HG03135 (cell line): ENCODE measurements at regions not wholly inside any gene's neighbourhood (a gene's known extent, or its start where the extent isn't known, plus 50 kb on each side); places are given as distances from the start of the nearest gene placed in this dataset.

Experiments
- ATAC-seq: cut with Tn5 transposase; IDR thresholded peaks from one replicate; pipeline ENCODE4 v1.9.1; 2021; ENCODE audit warnings: mild to moderate bottlenecking, moderate library complexity; ENCODE audit not compliant: unreplicated experiment

DNA sequence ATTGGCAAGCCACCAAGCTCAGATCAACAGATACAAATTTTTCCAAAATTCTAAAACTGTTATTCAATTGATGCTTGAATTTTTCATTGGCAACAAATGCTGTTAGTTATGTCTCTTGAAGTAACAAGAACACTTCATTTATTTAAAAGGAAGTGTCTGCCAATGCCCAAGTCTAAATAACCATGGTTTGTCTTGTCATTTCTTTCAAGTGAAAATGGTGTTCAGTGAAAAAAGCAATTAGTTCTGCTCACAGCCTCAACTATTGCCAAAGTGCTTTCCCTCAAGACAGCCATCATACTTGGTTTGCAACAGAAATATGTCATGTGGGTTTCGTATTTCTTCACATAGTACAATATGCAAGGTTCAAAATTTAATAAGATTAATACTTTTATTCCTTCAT is 312.6 kb upstream of the LMCD1 start:
- no peak for ATAC-seq

DNA sequence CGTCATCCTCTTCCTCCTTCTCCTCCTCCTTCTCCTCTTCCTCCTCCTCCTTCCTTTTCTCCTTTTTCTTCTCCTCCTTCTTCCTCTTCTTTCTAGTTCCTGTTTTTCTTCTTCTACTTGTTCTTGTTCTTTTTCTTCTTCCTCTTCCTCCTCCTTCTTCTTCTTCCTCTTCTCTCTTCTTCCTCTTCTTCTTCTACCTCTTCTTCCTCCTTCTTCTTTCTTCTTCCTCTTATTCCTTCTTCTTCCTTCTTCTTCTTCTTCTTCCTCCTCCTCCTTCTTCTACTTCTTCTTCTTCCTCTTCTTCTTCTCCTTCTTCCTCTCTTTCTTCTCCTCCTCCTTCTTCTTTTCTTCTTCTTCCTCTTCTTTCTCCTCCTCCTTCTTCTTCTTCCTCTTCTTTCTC is 310.2 kb upstream of the LMCD1 start:
- ATAC-seq: no peak

DNA sequence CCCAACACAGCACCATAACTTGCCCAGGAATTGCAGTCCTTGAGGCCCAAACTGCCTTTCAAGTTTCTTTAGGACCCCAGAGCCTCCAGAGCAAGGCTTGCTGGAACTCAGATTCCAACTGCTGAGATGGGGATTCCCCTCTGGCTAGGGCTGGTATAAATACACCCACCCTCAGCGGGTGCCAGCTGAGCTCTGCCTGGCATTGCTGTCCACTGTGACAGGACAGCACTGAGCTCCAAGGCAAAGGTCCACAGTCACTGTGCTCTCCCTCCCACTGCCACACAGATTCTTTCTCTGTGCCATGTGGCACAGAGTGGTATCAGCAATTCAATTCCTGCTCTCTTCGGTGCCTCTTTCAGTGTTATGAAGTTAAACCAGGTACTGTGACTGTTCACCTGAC is 304.2 kb upstream of the LMCD1 start:
- ATAC-seq: no peak

DNA sequence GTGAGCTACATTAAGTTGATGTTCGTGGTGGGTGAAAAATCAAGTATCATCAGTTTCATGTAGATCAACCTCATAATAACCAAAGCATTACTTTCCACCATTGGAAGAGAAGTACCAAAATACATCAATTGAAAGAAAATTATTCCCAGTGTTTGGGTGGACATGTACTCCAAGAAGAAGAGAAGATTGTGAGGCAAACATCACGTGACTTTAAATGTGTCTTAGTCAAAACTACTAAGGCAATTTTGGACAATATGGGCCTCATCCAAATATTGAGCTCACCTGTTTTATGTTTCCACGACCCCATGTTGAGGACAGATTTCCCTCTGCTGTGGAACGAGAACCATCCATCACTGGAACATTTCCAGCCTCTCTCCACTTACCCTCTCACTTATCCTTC is 303.0 kb upstream of the LMCD1 start:
- ATAC-seq: no peak

DNA sequence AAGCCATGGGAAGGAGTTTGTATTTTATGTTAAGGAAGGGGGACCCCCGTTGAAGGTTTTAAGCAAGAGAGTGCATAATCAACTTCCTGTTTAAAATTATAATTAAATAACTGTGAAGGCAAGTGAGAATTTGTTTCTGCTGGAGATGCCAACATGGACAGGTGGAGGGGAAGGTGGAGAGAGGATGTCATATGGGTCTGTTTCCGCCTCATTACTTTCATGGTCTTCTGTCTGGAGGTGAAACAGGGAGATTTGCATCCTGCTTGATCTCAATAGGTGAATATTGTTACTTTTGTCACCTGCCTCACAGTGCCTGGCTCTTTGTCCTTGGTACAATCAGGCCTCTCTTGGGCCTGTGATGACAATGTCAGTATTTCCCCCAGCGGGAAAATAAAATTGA is 300.6 kb upstream of the LMCD1 start:
- ATAC-seq: no peak

DNA sequence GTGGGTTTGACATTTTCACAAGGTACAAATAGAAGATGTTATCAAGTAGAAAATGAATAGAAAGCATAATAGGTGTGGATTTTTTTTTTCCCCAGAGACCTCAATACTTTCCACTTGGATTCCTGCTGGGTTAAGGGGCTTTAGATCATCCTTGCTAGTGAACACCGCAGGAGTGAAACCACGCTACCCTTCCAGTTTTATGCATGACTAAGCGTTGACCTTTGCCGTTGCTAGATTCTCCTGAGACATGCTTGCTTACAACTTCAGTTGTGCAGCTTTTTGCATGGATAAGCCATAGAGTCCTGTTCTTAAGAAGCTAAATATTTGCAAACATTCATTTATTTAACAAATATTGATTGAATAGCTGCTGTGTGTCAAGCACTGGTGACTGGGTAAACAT is 299.7 kb upstream of the LMCD1 start:
- no peak for ATAC-seq

DNA sequence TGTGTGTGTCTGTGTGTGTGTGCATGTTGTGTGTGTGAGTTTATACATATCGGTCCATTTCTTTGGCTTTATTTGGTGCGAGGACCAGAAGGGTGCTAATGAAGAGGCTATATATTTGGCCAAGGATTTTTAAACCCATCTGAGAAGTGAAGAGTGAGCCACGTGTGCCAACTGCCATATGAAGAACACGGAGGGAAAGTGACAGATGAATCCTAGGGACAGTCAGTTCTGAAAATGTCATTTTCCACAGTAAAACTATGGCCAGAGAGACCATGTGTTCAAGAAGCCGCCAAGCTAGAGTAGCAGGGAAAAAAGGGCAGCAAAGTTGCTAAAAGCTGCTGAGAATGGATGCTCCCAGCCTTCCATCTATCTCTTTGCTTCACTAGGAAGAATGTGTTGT is 297.3 kb upstream of the LMCD1 start:
- ATAC-seq: no peak

DNA sequence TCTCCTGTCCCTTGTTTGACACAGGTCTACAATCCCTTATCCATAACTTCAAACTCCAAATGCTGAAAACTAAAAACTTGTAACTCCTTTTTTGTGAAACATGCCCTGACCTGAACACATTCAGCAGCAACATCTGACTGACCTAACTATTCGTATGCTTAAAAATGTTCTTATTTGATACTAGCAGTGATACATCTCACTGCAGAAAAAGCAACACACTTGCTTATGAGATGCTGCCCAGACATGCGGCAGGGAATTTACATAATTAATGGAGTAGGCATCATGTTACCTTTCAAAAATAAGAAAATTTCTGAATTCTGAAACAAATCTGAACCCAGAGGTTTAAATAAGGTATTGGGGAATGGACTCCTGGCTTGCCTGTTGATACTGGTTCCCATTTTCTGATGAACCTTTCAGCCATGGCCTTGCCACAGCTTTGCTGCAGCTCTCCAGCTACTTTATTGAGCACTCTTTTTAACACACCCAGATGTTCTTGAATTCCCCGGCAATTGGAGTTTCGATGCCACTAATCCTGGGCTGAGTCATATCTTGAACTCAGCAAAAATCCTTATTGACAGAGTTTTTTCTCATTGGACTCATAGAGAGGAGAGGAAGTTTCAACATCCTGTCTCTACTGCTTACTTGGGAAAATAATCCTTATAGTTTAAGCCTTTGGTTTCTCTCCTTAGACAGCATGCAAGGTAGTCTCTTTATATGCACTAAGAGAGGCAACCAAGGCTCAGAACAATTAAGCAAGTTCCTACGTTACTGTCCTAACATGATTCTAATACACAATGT is 296.6 kb upstream of the LMCD1 start:
- no peak for ATAC-seq

DNA sequence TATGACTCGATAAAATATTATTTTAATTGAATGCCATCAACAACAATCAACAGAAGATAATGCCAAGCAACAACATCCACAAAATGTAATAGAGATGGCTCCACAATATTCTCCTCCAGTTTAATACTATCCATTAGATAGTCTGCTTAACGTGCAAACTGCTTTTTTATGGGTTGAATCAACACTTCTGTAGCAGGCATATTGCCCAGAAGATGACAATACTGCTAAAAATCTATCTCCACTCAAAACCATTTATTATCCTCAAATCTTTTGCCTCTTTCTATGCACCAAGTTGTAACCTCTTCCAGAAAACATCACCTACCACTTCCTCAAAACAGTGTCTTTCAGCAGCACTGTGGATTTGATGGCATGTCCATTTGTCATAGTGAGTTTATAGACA is 295.7 kb upstream of the LMCD1 start:
- ATAC-seq: no peak

DNA sequence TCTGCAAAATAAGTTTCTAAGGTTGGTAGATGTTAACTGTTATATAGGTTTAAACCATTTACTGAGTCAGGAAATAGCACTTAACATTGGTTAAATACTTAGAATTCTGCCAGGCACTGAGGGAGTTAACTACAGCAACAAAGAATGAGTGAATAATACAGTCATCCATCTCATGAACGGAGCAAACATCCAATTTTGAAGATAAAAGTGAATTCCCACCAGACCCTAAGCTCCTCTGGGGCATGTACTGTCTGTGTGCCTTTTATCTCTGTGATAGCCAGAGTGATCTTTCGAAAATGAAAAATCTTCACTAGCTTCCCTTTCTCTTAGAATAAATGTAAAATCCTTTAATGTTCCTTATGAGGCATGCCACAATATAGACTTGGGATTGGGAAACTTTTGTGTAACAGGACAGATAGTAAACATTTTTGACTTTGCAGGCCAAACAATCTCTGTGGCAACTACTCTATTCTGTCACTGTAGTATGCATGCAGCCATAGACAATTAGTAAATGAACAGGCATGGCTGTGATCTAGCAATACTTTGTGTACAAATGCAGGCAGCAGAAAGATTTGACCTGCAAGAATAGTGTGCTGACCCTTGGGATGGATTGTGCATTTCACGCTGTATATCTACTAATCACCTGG is 294.5 kb upstream of the LMCD1 start:
- no peak for ATAC-seq

DNA sequence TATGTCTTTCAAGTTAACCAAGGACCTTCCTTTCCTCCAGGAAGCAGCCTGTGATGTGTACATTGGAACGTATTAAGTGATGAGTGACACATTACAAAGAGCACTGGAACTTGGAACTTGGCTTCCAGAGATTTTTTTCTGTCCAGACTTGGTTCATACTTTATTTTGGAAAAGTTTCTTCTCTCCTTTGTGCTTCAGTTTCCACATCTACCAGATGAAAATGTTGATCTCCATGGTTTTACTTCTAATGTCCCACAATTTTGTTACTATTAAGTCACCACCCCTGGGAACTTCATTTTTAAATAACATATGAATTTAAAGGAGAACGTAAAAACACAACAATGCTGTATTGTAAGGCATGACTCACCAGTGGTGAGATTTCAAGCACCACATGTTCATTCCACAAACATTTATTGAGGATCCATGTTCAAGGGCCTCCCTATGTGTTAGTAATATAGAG is 290.7 kb upstream of the LMCD1 start:
- no peak for ATAC-seq

DNA sequence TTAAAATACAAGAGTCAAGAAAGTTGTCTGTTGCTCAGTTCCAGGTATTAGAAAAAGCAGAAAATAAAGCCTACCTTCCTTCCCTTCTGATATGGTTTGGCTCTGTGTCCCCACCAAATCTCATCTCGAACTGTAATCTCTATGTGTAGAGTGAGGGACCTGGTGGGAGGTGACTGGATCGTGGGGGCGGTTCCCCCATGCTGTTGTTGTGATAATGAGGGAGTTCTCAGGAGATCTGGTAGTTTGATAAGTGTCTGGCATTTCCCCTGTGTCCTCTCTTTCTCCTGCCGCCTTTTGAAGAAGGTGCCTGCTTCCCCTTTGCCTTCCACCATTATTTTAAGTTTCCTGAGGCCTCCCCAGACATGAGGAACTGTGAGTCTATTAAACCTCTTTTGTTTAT is 288.8 kb upstream of the LMCD1 start:
- ATAC-seq: no peak

DNA sequence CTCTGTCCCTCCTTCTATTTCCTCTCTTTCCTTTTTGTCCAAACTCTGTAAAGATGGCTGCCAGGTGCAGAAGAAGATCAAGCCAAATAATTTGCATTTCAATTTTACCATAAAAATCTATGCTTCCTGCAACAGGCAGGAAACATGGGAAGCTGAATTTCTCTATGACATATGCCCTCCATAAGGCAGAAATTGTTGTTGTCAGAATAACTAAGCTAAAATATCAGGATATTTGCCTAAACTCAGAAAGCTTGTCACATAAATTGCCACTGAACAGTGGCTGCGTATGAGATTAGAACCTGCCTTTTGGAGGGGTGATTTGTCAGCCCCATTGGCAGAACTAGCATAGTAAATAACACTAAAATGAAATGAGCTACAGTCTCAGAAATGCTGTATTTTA is 288.3 kb upstream of the LMCD1 start:
- ATAC-seq: no peak

DNA sequence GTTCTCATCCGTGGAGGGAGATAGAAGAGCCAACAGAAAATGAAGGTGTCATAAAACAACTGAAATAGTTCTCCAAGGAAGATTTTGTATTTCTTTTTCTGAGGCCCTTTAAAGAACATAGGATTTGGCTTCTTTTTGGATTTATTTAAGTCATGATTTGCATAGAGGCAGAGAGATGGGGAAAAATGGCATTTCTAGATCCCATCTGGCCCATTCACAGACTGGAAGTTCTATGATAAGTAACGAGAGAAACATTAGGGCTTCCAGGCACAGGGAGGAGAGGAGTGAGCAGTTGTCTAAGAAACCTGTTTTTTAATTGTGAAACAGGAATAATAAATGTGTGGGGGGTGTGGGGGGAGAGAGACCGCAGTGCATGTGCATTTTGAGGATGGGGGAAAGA is 285.8 kb upstream of the LMCD1 start:
- ATAC-seq: no peak

DNA sequence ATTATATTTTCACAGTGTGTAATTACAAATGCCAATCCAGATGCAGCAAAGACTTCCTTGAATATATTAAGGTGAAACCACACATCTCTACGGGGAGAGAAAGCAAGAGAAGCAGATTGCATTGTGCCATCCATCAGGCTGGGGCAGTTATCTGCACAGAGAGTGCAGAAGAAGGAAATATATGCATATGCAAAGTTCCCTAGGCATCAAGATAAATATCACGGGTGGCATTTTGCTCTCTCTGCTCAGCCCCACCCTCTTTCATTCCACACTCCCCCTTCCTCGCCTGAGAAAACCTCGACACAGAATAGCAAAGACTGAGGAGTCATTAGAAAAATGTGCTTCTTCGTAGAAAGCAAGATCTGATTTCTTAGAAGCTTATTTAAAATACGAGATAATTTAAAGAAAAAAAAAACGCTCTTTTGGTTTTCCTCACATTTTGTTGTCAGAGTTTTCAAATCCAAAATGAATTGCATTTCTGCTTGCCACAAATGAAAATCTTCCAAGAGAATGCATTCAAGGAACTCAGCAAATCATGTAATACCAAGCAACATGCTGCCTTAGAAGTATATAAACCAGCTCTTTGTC is 283.2 kb upstream of the LMCD1 start:
- ATAC-seq: no peak

DNA sequence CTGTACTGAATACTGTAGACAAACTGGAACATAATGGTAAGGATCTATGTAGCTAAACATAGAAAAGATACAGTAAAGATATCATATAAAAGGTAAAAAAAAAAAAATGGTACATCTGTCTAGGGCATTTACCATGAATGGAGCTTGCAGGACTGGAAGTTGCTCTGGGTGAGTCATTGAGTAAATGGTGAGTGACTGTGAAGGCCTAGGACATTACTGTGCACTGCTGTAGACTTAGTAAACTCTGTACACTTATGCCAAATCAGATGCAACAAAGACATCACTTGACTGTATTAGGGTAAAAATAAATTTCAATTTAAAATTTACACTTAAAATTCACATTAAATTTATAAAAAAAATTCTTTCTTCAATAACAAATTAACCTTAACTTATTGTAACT is 281.3 kb upstream of the LMCD1 start:
- ATAC-seq: no peak

DNA sequence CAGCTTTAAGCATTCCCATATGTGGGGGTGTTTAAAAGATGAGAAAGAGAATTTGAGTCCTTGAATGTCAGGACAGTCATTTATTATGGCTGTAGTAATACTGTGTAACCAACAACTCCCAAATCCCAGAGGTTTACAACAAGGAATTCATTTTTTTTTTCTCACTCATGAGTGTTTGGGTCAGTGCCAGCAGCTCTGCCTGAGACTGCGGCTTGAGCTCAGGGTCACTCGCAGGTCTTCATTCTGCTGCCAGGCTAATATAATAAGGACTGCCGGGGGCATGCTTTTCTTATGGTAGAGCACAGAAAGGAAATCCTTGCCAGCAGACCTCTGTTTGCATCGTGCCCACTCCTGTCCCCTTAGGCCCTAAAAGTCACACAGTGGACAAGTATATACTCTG is 277.9 kb upstream of the LMCD1 start:
- no peak for ATAC-seq

DNA sequence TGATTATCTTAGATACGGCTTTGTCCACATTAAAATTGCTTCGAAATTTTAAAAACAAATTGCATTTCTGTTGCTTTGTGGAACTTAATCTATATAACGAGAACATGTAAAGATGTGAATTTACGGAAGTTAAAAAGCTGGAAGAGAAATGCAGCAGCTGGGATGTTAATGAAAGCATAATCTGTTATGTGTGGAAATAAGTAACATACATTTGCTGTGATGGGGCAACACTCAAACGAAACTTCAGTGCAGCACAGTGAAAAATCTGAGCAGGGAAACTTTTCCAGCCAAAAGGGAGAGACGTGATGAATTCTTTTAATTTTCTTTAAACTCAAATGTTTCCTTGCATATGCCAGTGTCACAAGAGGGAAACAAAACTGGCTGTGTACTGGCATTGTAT is 276.7 kb upstream of the LMCD1 start:
- ATAC-seq: no peak

DNA sequence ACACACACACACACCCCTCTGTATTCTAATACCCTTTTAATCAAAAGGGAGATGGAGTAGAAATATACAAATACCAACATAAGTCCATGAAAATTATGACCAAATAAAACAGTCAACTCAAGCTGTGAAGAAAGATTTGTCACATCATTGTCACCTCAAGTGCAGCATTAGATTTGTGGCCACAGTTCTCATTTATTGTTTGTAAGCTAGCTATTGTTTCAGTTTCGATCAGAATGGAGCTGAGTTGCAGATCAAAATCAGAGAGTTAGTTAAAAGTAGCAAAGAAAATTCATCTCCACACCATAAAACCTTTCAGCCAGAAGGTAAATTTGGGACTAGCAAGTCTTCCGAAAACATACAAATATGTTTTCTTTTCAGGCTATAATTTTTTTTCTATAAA is 267.7 kb upstream of the LMCD1 start:
- no peak for ATAC-seq

DNA sequence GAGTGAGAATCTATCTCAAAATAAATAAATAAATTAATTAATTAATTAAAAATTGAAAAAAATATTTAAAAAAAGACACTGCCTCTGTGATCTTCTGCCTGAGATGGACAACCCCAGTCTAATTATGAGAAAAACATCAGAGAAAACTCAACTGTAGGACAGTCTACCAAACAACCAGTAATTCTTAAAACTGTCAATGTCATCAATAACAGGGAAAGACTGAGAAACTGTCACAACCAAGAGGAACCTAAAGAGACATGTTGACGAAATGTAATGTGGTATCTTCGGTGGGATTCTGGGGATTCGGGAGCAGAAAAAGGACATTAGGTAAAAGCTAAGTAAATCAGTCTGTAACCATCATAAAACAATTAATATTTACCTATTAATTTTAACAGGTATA is 265.4 kb upstream of the LMCD1 start:
- ATAC-seq: no peak

DNA sequence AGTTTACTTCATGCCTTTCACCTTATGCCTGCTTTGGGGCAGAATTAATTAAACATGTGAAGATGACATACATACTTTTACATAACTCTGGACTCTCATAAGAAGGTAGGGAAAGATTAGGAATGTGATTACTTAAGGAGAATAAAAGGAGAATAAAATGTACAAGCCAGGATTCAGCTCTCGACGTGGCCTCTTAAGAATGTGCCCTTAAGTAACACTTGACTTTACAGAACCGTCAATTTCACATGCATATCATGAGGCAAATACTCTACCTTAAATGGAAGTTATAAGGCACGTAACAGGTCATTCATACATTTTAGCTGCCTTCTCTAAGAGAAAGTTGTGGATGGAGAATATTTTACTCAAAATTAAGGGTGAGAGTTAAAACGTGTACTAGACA is 263.7 kb upstream of the LMCD1 start:
- no peak for ATAC-seq

DNA sequence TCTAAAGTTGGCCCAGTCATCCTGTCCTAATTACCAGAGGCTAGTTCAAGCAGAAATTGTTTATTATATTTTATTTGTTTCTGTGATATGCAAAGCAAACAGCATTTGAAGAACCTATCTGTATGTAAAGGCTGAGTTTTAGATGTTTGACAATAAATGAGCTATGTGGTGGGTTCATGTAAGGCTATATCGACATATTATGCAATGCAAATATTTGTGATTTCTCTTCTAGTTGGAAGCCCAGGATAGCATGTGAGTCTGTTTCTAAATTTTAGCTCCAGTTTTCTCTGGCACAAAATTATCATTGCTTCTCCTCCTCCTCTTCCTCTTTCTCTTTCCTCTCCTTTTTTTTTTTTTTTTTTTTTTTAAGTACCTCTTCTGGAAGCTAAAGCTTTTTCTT is 263.2 kb upstream of the LMCD1 start:
- no peak for ATAC-seq
